Amygdala (tissue), 56 donors: ENCODE measurements at regions not wholly inside any gene's neighbourhood (a gene's known extent, or its start where the extent isn't known, plus 50 kb on each side); places are given as distances from the start of the nearest gene placed in this dataset.
"Not testable (repeated sequence)": the region's sequence is repeated elsewhere in the genome, so short reads cannot be mapped to it uniquely, and the experiment has no call there.

Source experiments
- DNase-seq, 56 donors: peaks; one replicate each; lab custom pipeline; 2025; lab: John Stamatoyannopoulos, UW

DNA sequence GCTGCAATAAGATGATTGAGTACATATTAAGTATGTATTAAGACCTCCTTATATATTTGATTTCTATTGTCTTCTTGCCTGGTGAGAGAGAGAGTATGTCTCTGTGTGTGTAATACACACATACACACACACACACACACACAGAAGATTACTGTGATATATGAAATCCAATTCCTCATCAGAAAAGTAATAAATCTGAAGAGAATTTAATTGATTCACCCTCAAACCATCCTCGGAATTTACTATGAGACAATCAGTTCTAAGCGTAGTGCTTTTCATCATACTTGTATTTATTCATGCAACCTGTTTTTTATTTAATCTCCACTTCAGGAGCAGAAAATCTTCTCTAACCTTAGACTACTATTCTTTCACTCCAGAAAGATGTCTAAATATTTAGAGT is 62.3 kb upstream of the TLL1 start:
- DNase-seq = no peak

DNA sequence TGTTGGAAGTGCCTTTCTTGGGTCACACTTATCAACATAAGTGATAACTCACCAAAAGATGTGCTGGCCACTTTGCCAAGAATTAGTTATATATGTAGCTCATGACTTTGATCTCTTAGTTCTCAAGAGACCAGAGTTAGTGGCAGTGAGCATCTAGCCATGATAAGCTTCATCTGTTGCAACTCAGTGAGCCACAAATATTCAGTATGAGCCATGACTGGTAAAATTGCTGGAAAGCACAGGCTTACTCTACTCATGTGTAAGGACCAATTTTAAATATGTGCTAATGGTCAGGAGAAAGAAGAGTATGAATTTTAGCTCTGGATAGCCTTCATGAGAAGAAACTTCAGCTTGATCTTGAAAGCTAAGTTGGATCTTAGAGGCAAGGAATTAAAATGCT is 59.4 kb upstream of the TLL1 start:
- no peak for DNase-seq

DNA sequence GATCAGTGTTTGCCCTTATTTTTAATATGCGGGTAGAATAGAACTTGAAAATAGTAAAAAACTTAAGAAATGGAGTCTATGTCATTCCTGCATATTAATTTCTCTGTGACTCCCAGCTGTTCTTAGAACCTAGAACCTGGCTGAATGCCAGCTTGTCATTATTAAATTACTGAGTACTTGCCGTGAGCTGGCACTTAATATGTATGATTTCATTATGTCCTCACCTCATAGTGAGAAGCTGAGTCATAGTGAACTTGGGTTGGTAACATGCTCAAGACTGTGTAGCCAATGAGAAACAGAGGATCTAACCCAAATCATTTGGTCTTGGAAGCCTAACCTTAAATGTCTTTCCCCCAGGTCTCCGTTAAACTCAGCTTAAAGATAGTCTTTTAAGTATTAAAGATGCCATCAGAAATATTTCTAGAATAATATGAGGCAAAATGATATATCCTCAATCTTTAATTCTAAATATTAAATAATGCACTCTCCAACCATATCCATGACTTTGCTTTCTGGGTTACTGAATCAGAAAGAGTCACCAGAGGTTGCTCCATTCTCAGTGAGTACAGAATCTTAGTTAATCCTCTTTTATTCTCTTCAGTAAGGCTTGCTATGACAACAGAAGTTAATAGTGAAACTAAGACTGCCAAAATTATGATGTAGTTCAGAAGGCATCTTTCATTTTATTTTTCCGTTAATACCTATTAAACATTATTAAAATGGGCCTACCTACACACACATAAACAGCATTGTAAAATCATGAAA is 58.6 kb upstream of the TLL1 start:
- DNase-seq = no peak

DNA sequence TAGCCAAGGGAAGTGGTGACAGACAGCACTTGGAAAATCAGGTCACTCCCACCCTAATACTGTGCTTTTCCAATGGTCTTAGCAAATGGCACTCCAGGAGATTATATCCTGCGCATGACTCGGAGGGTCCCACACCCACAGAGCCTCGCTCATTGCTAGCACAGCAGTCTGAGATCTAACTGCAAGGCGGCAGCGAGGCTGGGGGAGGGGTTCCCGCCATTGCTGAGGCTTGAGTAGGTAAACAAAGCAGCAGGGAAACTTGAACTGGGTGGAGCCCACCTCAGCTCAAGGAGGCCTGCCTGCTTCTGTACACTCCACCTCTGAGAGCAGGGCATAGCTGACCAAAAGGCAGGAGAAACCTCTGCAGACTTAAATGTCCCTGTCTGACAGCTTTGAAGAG is 53.9 kb upstream of the TLL1 start:
- not testable (repeated sequence) for DNase-seq
